ENCODE measurements at regions not wholly inside any gene's neighbourhood (a gene's known extent, or its start where the extent isn't known, plus 50 kb on each side); places are given as distances from the start of the nearest gene placed in this dataset.

DNA sequence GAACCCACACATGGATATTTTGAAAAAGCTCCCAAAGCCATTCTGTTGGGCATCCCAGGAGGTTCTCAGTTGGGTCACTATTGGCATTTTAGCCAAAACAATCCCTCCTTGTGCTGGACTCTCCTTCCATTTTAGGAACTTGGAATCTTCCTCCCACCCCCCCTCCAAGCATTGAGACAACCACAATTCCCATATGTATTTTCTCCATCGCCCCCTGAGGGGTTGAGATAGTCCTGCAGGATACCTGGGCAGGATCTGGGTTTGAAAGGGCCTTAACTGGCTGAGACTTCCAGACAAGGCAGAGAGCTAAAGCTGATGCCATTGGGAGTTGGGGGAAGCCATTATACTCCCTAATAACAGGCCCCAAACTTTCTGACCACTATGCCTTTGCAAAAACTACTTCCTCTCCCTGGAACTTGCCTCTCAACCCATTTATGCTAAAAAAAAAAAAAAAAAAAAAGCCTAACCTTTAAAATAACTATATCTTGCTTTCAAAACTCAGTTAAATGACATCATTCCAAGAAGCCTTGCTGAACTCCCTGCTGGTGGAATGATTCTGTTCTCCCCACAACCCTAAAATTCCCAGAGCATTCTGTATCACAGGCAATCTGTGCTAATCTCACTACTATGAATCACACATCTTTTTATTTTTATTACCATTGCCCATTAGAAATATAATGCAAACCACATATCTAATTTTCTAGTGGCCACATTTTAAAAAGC, 77.5 kb upstream of the PDE1C start:
- DNase-seq = no peak

DNA sequence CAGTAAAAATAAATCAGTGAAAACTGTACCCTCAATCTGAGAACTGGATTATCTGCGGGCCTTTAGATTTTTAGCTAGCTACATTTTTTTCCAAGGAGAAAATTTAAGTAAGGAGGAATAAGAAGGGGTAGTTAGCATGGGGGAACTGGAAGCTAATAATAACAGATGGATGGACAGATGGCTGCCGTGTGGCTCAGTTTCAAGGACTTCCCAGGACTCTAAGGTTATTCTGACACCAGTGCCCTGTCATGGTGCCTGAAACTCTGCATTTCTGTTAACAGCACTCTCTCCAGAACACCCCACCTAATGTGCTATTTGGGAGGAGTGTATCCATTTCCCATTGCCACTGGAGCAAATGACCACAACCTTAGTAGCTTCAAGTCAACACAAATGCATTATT, 75.7 kb upstream of the PDE1C start:
- no peak for DNase-seq

DNA sequence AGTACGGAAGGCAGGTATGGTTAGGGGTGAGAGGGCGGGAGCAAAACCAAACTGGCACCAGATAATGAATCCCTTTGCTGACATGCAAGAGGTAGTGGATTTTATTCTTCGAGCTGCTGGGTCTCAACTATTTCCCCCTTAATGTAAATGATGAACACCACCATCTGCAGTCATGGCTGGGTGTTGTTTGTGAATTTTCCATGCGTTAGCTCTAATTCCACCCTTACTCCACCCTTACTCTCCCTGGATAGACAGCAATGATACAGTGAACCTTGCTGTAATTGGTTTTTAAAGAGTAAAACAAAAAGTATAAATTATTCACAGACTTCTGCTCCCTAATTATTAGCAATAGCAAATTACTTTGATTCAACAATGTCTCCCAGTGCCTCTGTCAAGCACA, 74.5 kb upstream of the PDE1C start:
- DNase-seq = no peak

DNA sequence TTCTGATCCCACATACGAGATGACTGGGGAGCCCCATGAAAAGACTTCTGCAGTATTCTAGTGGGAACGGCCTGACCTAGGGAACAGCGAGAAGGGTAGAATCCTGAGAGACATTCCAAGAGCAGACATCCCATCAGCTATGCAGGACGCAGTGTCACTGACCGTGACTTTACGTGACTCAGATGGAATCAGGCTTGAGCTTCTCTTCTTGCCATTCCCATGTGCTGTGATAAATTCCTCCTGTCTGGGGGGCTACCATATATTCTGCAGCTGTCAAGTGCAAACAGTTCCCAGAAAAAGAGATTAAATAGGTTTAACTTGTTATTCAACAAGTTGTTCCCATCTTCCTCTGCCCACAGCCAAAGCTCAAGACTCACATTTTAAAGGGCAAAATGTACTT, 73.1 kb upstream of the PDE1C start:
- DNase-seq = no peak

DNA sequence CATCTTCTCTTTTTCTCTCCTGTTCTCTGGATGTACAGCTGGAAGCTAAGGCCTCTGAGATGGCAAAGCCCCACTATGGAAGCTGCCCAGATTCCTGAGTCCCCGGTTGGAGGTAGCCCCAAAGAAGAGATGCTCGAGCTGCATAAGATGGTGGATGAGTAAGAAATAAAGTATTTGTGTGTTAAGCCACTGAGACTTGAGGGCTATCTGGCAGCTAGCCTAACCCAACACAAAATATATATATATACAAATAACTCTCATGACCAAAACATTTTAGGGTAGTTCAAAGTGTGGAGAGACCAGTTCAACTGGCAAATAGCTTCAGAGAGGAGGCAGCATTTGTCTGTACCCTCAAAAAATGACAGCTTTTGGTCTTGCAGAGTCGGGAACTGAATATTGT, 72.4 kb upstream of the PDE1C start:
- DNase-seq = no peak

DNA sequence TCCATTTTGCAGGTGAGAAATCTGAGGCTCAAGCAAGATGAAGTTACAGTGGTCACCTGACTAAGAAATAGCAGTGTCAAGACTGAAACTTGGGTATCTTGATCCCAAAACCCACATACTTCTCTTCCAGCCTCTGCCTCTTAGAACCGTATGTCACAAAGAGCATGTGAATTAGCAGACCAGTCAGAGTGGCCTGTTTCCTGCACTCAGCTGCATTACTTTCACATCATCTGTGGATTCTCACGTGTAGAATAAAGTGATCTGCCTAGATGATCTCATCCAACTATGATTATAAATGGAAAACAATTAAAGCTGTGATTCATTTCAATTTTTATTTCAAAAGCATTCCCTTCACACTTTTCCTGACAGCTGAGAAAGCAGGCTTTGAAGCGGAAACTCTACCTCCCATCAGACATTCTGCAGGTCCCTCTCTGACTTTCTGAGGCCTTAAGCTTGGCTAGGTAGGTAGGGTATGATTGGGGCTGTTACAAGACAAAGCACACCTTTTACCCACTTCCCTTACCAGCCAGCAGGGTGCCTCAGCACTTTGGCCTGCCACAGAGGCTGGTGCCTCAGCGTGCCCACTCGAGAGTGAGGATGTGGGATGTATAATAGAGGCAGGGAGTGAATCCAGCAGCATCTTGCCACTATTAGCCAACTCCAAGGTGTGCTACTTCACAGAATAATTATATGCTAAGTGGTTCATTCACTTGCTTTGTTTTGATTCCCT, 70.2 kb upstream of the PDE1C start:
- no peak for DNase-seq

DNA sequence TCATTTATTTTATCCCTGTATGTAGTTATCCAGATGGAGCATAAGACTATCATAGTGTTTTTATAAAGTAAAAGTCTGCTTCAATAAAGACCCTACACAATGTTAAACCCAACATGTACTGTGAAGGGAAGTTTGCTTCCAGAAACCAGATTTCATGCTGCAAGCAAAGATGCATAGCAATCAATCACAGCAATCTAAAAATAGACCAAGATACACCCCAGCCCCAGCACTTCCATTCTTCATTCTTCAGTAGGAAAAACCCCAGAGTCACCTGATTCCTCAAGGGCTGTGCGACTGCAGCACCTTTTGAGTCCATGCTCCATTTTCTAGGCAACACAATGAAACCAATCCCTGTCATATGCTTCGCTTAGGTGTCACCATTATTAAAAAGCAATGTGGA, 66.9 kb upstream of the PDE1C start:
- DNase-seq = no peak

DNA sequence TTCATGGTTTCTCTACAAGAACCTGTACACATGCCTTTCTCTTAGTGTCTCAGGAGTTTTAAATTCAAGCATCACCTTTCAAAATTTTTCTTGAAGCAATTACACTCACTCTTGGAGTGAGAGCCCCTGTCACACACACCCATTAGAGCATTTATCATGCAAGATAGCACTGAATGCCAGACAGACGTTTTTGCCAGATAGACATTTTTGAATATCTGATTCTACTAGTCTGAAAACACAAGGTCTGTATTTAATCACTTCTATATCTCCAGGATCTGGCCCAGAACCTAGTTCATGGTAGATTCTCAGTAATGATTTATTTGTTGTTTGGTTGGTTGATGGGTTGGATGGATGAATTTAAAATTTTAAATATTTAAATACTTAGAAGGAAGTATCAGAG, 60.9 kb upstream of the PDE1C start:
- DNase-seq = no peak

- no peak for DNase-seq
Observed at GRCh38 chr7:32126843-32127242, 56.6 kb upstream of the PDE1C start.
